GM19468 (cell line): ENCODE measurements at regions not wholly inside any gene's neighbourhood (a gene's known extent, or its start where the extent isn't known, plus 50 kb on each side); places are given as distances from the start of the nearest gene placed in this dataset.
"Not testable (repeated sequence)": the region's sequence is repeated elsewhere in the genome, so short reads cannot be mapped to it uniquely, and the experiment has no call there.

Source experiments
- ATAC-seq: cut with Tn5 transposase; IDR thresholded peaks from one replicate; pipeline ENCODE4 v1.9.1; 2021; ENCODE audit warnings: mild to moderate bottlenecking, moderate library complexity, moderate number of reproducible peaks; ENCODE audit not compliant: unreplicated experiment; ENCODE audit errors: extremely low read depth

GRCh38 chr6:80425089-80425823, 318.8 kb downstream of the BCKDHB start:
- no peak for ATAC-seq

GRCh38 chr6:80411486-80411885, 305.0 kb downstream of the BCKDHB start:
- no peak for ATAC-seq

GRCh38 chr6:80407976-80408375, 301.5 kb downstream of the BCKDHB start:
- ATAC-seq: not testable (repeated sequence)

- no peak for ATAC-seq
These were observed 298.4 kb downstream of the BCKDHB start for GRCh38 chr6:80404889-80405288.

- no peak for ATAC-seq
These were observed 296.9 kb downstream of the BCKDHB start for GRCh38 chr6:80403365-80403764.

- ATAC-seq: no peak
These were observed 295.8 kb downstream of the BCKDHB start for GRCh38 chr6:80402266-80402665.
